H9 (cell line): ENCODE measurements at regions not wholly inside any gene's neighbourhood (a gene's known extent, or its start where the extent isn't known, plus 50 kb on each side); places are given as distances from the start of the nearest gene placed in this dataset.
"Not testable (repeated sequence)": the region's sequence is repeated elsewhere in the genome, so short reads cannot be mapped to it uniquely, and the experiment has no call there.

ENCODE experiments used
- DNase-seq: peaks from one replicate; pipeline ENCODE4 v3.0.0-alpha.2; 2017
- H2AFZ ChIP-seq: one replicate; pipeline ENCODE4 v1.6.1; 2013; ENCODE audit warnings: mild to moderate bottlenecking, low read length, control low read depth, moderate library complexity
- H2AK5ac ChIP-seq: 2 replicates; pipeline ENCODE4 v1.6.1; 2013; ENCODE audit warnings: low read length, control low read depth, mixed read lengths; ENCODE audit not compliant: insufficient read length
- H2BK120ac ChIP-seq: one replicate; pipeline ENCODE4 v1.6.1; 2013; ENCODE audit warnings: low read depth, mild to moderate bottlenecking, low read length, control low read depth, inconsistent platforms; ENCODE audit not compliant: poor library complexity, severe bottlenecking
- H2BK12ac ChIP-seq: 2 replicates; pipeline ENCODE4 v1.6.1; 2013; ENCODE audit warnings: low read length, control low read depth, mixed read lengths, low read depth; ENCODE audit not compliant: insufficient read length
- H2BK15ac ChIP-seq: 2 replicates; pipeline ENCODE4 v1.6.1; 2013; ENCODE audit warnings: low read depth, low read length, control low read depth
- H2BK20ac ChIP-seq: one replicate; pipeline ENCODE4 v1.6.1; 2013; ENCODE audit warnings: low read depth, mild to moderate bottlenecking, low read length, control low read depth, inconsistent platforms; ENCODE audit not compliant: poor library complexity, severe bottlenecking
- H2BK5ac ChIP-seq: 2 replicates; pipeline ENCODE4 v1.6.1; 2013; ENCODE audit warnings: low read length, control low read depth, mixed read lengths; ENCODE audit not compliant: insufficient read length
- H3K14ac ChIP-seq: 2 replicates; pipeline ENCODE4 v1.6.1; 2013; ENCODE audit warnings: low read length, control low read depth; ENCODE audit not compliant: insufficient read depth
- H3K18ac ChIP-seq: 2 replicates; pipeline ENCODE4 v1.6.1; 2013; ENCODE audit warnings: low read depth, mild to moderate bottlenecking, mixed read lengths, low read length, control low read depth; ENCODE audit not compliant: insufficient read length
- H3K23ac ChIP-seq: 2 replicates; pipeline ENCODE4 v1.6.1; 2013; ENCODE audit warnings: low read length, control low read depth, mixed read lengths, low read depth; ENCODE audit not compliant: insufficient read length
- H3K23me2 ChIP-seq: 2 replicates; pipeline ENCODE4 v1.6.1; 2013; ENCODE audit warnings: low read depth, mild to moderate bottlenecking, mixed read lengths, low read length, control low read depth; ENCODE audit not compliant: insufficient read length, poor library complexity, severe bottlenecking
- H3K27ac ChIP-seq: 2 replicates; pipeline ENCODE4 v1.5.1; 2013; ENCODE audit warnings: low read length, control low read depth, mixed read lengths, low read depth; ENCODE audit not compliant: insufficient read length
- H3K27me3 ChIP-seq: 2 replicates; pipeline ENCODE4 v1.6.1; 2013; ENCODE audit warnings: low read length, control low read depth, inconsistent platforms; ENCODE audit not compliant: insufficient read depth
- H3K4ac ChIP-seq: 2 replicates; pipeline ENCODE4 v1.6.1; 2013; ENCODE audit warnings: low read depth, mild to moderate bottlenecking, control low read depth, inconsistent platforms, low read length, moderate library complexity
- H3K4me1 ChIP-seq: 2 replicates; pipeline ENCODE4 v1.6.1; 2013; ENCODE audit warnings: low read length, control low read depth, inconsistent platforms; ENCODE audit not compliant: insufficient read depth
- H3K4me2 ChIP-seq: 2 replicates; pipeline ENCODE4 v1.6.1; 2013; ENCODE audit warnings: low read length, control low read depth, mixed read lengths; ENCODE audit not compliant: insufficient read length, insufficient read depth
- H3K56ac ChIP-seq: 2 replicates; pipeline ENCODE4 v1.6.1; 2013; ENCODE audit warnings: low read depth, mild to moderate bottlenecking, mixed read lengths, low read length, control low read depth; ENCODE audit not compliant: insufficient read length
- H3K79me1 ChIP-seq: 2 replicates; pipeline ENCODE4 v1.6.1; 2013; ENCODE audit warnings: low read depth, mild to moderate bottlenecking, moderate library complexity, low read length, control low read depth, inconsistent platforms; ENCODE audit not compliant: insufficient read depth, poor library complexity, severe bottlenecking
- H3K79me2 ChIP-seq: 2 replicates; pipeline ENCODE4 v1.6.1; 2013; ENCODE audit warnings: low read length, control low read depth, inconsistent platforms; ENCODE audit not compliant: insufficient read depth
- H3K9ac ChIP-seq: 2 replicates; pipeline ENCODE4 v1.6.1; 2013; ENCODE audit warnings: low read length, control low read depth, mixed read lengths; ENCODE audit not compliant: insufficient read length; ENCODE audit errors: extremely low read depth
- H3K9me3 ChIP-seq: one replicate; pipeline ENCODE4 v1.6.1; 2013; ENCODE audit warnings: low read depth, low read length, inconsistent platforms; ENCODE audit not compliant: control insufficient read depth
- H3T11ph ChIP-seq: one replicate; pipeline ENCODE4 v1.6.1; 2013; ENCODE audit warnings: mild to moderate bottlenecking, low read length, control low read depth, inconsistent platforms
- H4K20me1 ChIP-seq: one replicate; pipeline ENCODE4 v1.6.1; 2013; ENCODE audit not compliant: control insufficient read depth, insufficient read length, insufficient read depth
- H4K5ac ChIP-seq: 2 replicates; pipeline ENCODE4 v1.6.1; 2013; ENCODE audit warnings: low read depth, mild to moderate bottlenecking, mixed read lengths, low read length, control low read depth; ENCODE audit not compliant: insufficient read length
- H4K8ac ChIP-seq: replicated peaks from 2 replicates; pipeline ENCODE4 v1.6.1; 2013; ENCODE audit warnings: low read length, control low read depth, mixed read lengths, low read depth; ENCODE audit not compliant: insufficient read length
- H4K91ac ChIP-seq: 2 replicates; pipeline ENCODE4 v1.6.1; 2013; ENCODE audit warnings: low read depth, mild to moderate bottlenecking, moderate library complexity, mixed read lengths, low read length, control low read depth; ENCODE audit not compliant: insufficient read length
- H3K27ac Mint-ChIP-seq, 3 experiments: 2 replicates in 2 of 3; 3 replicates in 1 of 3; pipeline ENCODE4 v1.8.0; 2020 to 2021; ENCODE audit warnings: mixed read lengths in 3 of 3, mild to moderate bottlenecking in 1 of 3, moderate library complexity in 1 of 3
- H3K27me3 Mint-ChIP-seq: 2 replicates; pipeline ENCODE4 v1.8.0; 2021; ENCODE audit warnings: low read depth, mild to moderate bottlenecking, moderate library complexity, mixed read lengths
- H3K36me3 Mint-ChIP-seq, 3 experiments: 2 replicates in 2 of 3; 3 replicates in 1 of 3; pipeline ENCODE4 v1.8.0; 2020 to 2021; ENCODE audit warnings: low read depth in 3 of 3, mixed read lengths in 3 of 3; ENCODE audit not compliant: insufficient read depth in 1 of 3
- H3K4me1 Mint-ChIP-seq, 2 experiments: 2 replicates each; pipeline ENCODE4 v1.8.0; 2020; ENCODE audit warnings: mixed read lengths in 2 of 2
- H3K4me3 Mint-ChIP-seq, 2 experiments: 2 replicates in 1 of 2; 3 replicates in 1 of 2; pipeline ENCODE4 v1.8.0; 2020 to 2021; ENCODE audit warnings: mild to moderate bottlenecking in 2 of 2, mixed read lengths in 2 of 2, moderate library complexity in 1 of 2
- H3K9me3 Mint-ChIP-seq, 2 experiments: 2 replicates in 1 of 2; 3 replicates in 1 of 2; pipeline ENCODE4 v1.8.0; 2020; ENCODE audit warnings: mild to moderate bottlenecking in 2 of 2, mixed read lengths in 2 of 2, moderate library complexity in 1 of 2
- WGBS: extraction: QIAGEN DNeasy Blood & Tissue Kit; methylation state at CpG from one replicate; pipeline ENCODE4 v1.1.7; 2013; ENCODE audit warnings: missing lambda C conversion rate, low lambda C conversion rate, mixed read lengths; ENCODE audit not compliant: insufficient read length; ENCODE audit errors: extremely low coverage; 5-methylcytosine and 5-hydroxymethylcytosine counted together

DNA sequence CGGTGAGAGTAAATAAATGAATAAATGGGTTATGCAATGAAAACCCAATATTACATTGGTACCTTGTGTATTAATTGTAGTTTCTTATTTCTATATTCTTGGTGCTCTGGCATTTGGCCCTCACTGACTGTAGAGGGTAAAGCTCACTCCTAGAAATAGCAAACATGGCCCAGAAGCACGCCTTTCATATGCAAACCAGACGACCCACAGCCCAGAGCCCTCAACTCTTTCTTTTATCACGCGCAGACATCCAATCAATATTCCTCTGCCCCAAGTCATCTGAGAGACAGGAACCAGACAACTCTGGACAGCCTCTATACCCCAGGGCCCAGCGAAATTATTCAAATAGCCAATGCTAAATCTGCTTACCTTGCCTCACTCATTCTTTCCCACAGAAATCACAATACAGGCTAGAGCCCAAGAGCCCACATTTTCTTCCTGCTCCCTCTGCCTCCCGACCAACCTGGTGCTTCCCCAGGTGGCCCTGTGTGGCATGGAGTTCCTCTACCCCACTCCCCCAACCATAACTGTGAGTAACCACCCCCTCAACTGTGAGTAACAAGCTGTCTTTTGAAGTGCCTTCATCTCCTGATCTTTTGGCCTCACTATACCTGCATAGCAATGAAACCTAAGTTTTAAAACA, 425.1 kb upstream of the SPATA31A3 start:
- not testable (repeated sequence) for H3K36me3 Mint-ChIP-seq, H4K8ac ChIP-seq, H2BK12ac ChIP-seq, H3K27ac Mint-ChIP-seq, H3K27me3 ChIP-seq, H3K27me3 Mint-ChIP-seq, H4K91ac ChIP-seq, H2AFZ ChIP-seq, H3K4me1 ChIP-seq, H3K9me3 Mint-ChIP-seq, H3K14ac ChIP-seq, H3K79me1 ChIP-seq, H3K56ac ChIP-seq, H3K4ac ChIP-seq, H3K4me2 ChIP-seq, H3K4me3 Mint-ChIP-seq, H3K23ac ChIP-seq, H3K79me2 ChIP-seq, H3K9ac ChIP-seq, H3K27ac ChIP-seq, H3K18ac ChIP-seq, H2BK120ac ChIP-seq, H2BK20ac ChIP-seq, H4K5ac ChIP-seq, H2AK5ac ChIP-seq, H3K23me2 ChIP-seq, H2BK5ac ChIP-seq, H3T11ph ChIP-seq, DNase-seq, H4K20me1 ChIP-seq, H3K4me1 Mint-ChIP-seq, H2BK15ac ChIP-seq, H3K9me3 ChIP-seq
- no CpG with 5 or more reads among the region's 7 CpGs for WGBS

DNA sequence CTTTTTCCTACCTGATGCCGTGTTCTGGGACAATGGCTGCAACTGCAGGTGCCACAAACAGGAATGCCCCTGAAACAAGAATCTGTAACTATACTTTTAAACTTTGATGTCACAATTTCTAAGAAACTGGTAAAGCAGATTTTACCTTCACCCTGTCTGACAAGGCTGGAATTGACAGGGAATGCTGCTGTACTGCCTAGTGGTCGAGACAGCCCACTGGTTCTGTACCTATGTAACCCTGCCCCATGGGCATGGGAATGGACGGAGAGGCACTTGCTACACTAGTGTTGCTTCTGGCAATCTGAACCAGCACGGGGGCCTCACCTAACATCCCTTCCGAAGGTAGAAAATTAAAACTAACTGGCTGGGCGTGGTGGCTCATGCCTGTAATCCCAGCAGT, 424.3 kb upstream of the SPATA31A3 start:
- H2BK5ac ChIP-seq, H3K36me3 Mint-ChIP-seq, H3K23ac ChIP-seq, H3K23me2 ChIP-seq, H3K14ac ChIP-seq, H3K56ac ChIP-seq, H4K91ac ChIP-seq, H2BK20ac ChIP-seq, H3K79me1 ChIP-seq, H3K9me3 ChIP-seq, H2BK120ac ChIP-seq, H2AK5ac ChIP-seq, H3K27me3 Mint-ChIP-seq, H3K27ac ChIP-seq, DNase-seq, H3T11ph ChIP-seq, H4K8ac ChIP-seq, H3K79me2 ChIP-seq, H3K4ac ChIP-seq, H2BK15ac ChIP-seq, H3K4me2 ChIP-seq, H3K27ac Mint-ChIP-seq, H3K4me1 Mint-ChIP-seq, H2AFZ ChIP-seq, H4K20me1 ChIP-seq, H2BK12ac ChIP-seq, H3K4me1 ChIP-seq, H3K4me3 Mint-ChIP-seq, H3K9ac ChIP-seq, H4K5ac ChIP-seq, H3K18ac ChIP-seq, H3K27me3 ChIP-seq, H3K9me3 Mint-ChIP-seq: not testable (repeated sequence)
- no CpG with 5 or more reads among the region's 6 CpGs for WGBS
